ENCODE measurements at regions not wholly inside any gene's neighbourhood (a gene's known extent, or its start where the extent isn't known, plus 50 kb on each side); places are given as distances from the start of the nearest gene placed in this dataset.

GRCh38 chr10:118112543-118113125 lies 65.9 kb upstream of the RAB11FIP2 start:
- TF ChIP-seq HNF4G (IDR thresholded peaks at IDR 0.05) (no peak), RXRA (IDR thresholded peaks at IDR 0.05) (no peak), SP1 (IDR thresholded peaks at IDR 0.05) (no peak), JUND (IDR thresholded peaks at IDR 0.05) (no peak), FOXA2 (IDR thresholded peaks at IDR 0.05) (no peak), ZBTB33 (IDR thresholded peaks at IDR 0.05) (no peak)
- WGBS = 96% methylated on average over 6 of the region's 6 CpGs
- H3K4me3 ChIP-seq (ENCODE audit: low read depth in 1 of 3, low read length in 3 of 3) = no peak overlapping the region

GRCh38 chr10:118110750-118111149 lies 64.0 kb upstream of the RAB11FIP2 start:
- no peak overlapping the region for H3K27ac ChIP-seq (ENCODE audit: low read depth in 1 of 2, low read length in 2 of 2)
- H3K36me3 ChIP-seq (ENCODE audit: control insufficient read depth in 4 of 4, insufficient read depth in 3 of 4, low read depth in 1 of 4, low read length in 3 of 4) = no peaks in the 10 kb centered on the region
- no peaks in the 10 kb centered on the region for H3K4me1 ChIP-seq (ENCODE audit: control insufficient read depth in 4 of 4, insufficient read depth in 4 of 4, low read length in 3 of 4)
- TF ChIP-seq SP1 (IDR thresholded peaks at IDR 0.05) (no peak), FOXA1 (IDR thresholded peaks at IDR 0.05) (no peak), RAD21 (IDR thresholded peaks at IDR 0.05) (no peak), JUND (IDR thresholded peaks at IDR 0.05) (no peak), YY1 (IDR thresholded peaks at IDR 0.05) (no peak), TAF1 (conservative IDR thresholded peaks at IDR 0.05) (no peak), REST (IDR thresholded peaks at IDR 0.05) (no peak)
- DNase-seq (ENCODE audit: low spot score) = no peak
- WGBS = 86% methylated on average over 1 of the region's 1 CpG
- no peaks in the 10 kb centered on the region for H3K9me3 ChIP-seq (ENCODE audit: control insufficient read depth in 4 of 4, low read length in 3 of 4)
- H3K9ac ChIP-seq (ENCODE audit: low read depth in 1 of 2, low read length in 2 of 2) = no peak overlapping the region
- H3K27me3 ChIP-seq (ENCODE audit: control insufficient read depth in 4 of 4, insufficient read depth in 4 of 4, low read length in 3 of 4) = peaks cover 0 to 2% (median 0%) of the 10 kb centered on the region in 4 donors
- H3K4me3 ChIP-seq (ENCODE audit: low read depth in 1 of 3, low read length in 3 of 3) = no peak overlapping the region

More at GRCh38 chr10:118112543-118113125, 65.9 kb upstream of the RAB11FIP2 start:
- Histone ChIP-seq H3K36me3 (ENCODE audit: control insufficient read depth in 4 of 4, insufficient read depth in 3 of 4, low read depth in 1 of 4, low read length in 3 of 4) (no peaks in the 10 kb centered on the region), H3K27me3 (ENCODE audit: control insufficient read depth in 4 of 4, insufficient read depth in 4 of 4, low read length in 3 of 4) (peaks cover 0 to 2% (median 0%) of the 10 kb centered on the region in 4 donors), H3K9me3 (ENCODE audit: control insufficient read depth in 4 of 4, low read length in 3 of 4) (no peaks in the 10 kb centered on the region), H3K27ac (ENCODE audit: low read depth in 1 of 2, low read length in 2 of 2) (no peak overlapping the region), H3K4me1 (ENCODE audit: control insufficient read depth in 4 of 4, insufficient read depth in 4 of 4, low read length in 3 of 4) (no peaks in the 10 kb centered on the region), H3K9ac (ENCODE audit: low read depth in 1 of 2, low read length in 2 of 2) (no peak overlapping the region)
- DNase-seq (ENCODE audit: low spot score) = no peak

DNA sequence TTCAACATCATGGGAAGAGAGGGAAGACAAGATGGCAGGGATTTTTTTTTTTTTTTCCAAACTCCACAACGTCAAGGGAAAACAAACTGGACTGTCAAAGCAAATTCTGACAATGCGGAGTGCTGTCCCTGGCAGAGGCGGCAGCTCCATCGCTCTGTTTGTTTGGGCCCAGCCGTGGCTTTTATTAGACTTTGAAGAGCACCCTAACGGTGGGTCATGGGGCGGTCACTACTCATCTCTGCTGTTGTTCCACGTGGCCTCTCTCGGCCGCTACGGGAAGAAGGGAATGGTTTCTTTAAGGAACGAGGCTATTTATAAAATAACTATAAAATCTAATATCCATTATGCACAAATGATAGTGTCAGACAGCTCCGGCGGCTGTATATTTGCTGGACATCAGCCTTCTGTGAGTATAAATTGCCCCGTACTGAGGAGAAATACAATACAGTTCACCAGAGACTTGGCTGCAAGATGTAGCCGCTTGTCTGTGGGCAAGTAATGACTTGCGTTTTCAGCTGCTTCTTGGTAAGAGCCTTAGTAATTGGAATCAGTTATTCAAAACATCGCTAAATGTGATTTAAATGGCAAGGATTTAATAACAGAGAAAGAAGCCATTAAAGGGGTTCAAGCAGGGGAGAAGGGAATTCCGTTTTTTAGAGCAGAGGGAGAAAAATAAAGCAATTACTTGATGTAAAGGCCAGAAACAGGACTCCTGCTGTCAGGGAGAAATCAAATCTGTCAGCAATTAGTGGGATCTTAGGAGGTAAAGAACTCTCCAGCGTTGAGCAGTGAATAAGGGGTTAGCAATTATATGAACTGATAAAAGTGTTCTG lies 61.7 kb upstream of the RAB11FIP2 start:
- Histone ChIP-seq H3K27ac (ENCODE audit: low read depth in 1 of 2, low read length in 2 of 2) (no peak overlapping the region), H3K9me3 (ENCODE audit: control insufficient read depth in 4 of 4, low read length in 3 of 4) (no peaks in the 10 kb centered on the region), H3K27me3 (ENCODE audit: control insufficient read depth in 4 of 4, insufficient read depth in 4 of 4, low read length in 3 of 4) (peaks cover 0 to 5% (median 0%) of the 10 kb centered on the region in 4 donors), H3K9ac (ENCODE audit: low read depth in 1 of 2, low read length in 2 of 2) (no peak overlapping the region), H3K36me3 (ENCODE audit: control insufficient read depth in 4 of 4, insufficient read depth in 3 of 4, low read depth in 1 of 4, low read length in 3 of 4) (no peaks in the 10 kb centered on the region), H3K4me3 (ENCODE audit: low read depth in 1 of 3, low read length in 3 of 3) (no peak overlapping the region), H3K4me1 (ENCODE audit: control insufficient read depth in 4 of 4, insufficient read depth in 4 of 4, low read length in 3 of 4) (no peaks in the 10 kb centered on the region)
- WGBS = 83% methylated on average over 20 of the region's 20 CpGs
- DNase-seq (ENCODE audit: low spot score) = no peak
- TF ChIP-seq SP1 (IDR thresholded peaks at IDR 0.05) = no peak
- TF ChIP-seq, protein P1, sequence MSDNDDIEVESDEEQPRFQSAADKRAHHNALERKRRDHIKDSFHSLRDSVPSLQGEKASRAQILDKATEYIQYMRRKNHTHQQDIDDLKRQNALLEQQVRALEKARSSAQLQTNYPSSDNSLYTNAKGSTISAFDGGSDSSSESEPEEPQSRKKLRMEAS (IDR thresholded peaks at IDR 0.05) = no peak
- no peak for TF ChIP-seq TAF1 (conservative IDR thresholded peaks at IDR 0.05)
- TF ChIP-seq NR2F2 (IDR thresholded peaks at IDR 0.05) = no peak
- TF ChIP-seq ATF3 (IDR thresholded peaks at IDR 0.05) = no peak
- no peak for TF ChIP-seq RXRA (IDR thresholded peaks at IDR 0.05)
- no peak for TF ChIP-seq REST (IDR thresholded peaks at IDR 0.05)
- no peak for TF ChIP-seq RAD21 (IDR thresholded peaks at IDR 0.05)
- no peak for TF ChIP-seq FOXA1 (IDR thresholded peaks at IDR 0.05)
- no peak for TF ChIP-seq FOXA2 (IDR thresholded peaks at IDR 0.05)
- TF ChIP-seq EGR1 (IDR thresholded peaks at IDR 0.05; ENCODE audit: low read depth in 2 of 2) = no peak

Measured in liver (tissue), 7 donors.